HG02973 (cell line): ENCODE measurements at regions not wholly inside any gene's neighbourhood (a gene's known extent, or its start where the extent isn't known, plus 50 kb on each side); places are given as distances from the start of the nearest gene placed in this dataset.

Experiments
- ATAC-seq: cut with Tn5 transposase; IDR thresholded peaks from one replicate; pipeline ENCODE4 v1.9.1; 2021; ENCODE audit warnings: moderate library complexity; ENCODE audit not compliant: unreplicated experiment

DNA sequence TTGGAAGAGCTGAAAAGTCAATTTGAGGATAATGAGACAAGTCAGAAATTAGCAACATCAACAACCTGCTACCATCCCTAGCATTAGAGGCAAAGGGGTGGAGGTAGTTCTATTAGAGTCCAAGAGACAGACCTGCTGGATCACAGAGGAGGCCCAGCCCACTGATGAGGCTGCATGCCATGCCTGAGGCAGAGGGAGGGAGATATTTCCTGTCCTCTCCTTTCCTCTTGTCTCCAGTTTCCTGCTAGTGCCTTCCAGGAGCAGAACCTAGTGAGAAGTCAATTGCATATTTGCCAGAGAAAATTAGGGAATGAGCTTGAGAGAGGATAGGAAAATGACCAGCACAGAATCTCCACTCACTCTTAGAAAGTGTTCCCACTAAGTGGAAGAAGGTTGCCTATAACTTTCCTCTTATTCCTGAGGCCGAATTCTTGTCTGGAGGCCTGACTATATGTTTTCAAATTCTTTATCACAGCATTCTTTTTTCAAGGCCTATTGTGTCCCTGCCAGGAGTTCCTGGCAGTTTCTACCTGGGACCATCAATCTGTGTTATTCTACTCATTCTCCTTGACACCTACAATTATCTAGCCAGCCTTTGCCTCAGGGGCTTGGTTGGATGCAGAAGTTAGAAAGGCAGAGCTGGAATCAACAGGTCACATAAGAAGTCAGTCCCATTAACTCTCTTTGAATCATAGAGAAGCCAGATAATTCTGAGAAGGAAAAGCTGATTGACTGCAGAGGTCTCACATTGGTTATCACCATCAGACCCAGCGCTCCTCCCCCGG, 121.9 kb downstream of the EMP1 start:
- no peak for ATAC-seq

DNA sequence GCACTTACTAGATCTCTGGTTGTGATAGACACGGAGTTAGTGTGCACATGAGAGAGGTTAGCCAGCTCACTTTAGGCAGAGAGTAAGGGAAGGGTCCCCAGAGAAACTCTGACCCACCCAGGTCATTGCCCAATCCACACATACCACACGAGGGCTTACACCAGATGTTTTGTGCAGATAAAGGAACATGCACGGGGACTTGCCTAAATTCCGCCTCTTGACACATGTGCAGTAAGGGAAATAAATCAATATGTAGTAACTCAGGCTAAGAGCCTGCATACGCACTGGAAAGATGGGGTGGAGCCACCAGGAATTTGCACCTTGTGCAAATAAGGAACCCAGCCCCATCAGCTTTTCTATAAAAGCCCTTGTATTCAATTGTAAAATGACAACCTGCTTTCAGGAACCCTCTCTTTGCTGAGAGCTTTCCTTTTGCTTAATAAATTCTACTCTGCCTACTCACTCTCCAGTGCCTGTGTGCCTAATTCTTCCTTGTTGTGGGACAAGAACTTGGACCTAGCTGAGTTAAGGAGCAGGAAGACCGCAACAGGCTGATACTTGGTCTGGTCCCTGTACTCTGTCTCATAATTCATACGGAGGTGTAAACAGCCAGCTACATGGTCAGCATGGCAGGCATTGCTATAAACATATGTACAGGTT, 120.2 kb downstream of the EMP1 start:
- no peak for ATAC-seq

DNA sequence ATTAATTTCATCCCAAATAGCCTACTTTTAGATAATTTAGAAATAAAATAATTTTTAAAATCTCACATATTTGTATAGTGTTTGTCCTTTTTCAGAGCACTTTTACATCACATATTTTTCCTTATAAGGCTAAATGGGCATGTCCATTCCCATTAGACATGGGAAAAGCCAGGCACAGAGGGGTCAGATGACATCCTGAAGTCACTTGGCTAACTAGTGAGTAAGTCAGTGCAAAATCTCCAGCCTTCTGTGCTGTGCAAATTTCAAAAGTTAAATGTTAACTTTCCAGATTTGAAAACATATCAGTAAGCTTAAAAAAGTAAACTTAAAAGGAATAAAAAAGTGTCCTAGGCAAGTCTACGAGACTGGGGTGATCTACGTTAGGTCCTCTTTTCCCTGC, 117.4 kb downstream of the EMP1 start:
- no peak for ATAC-seq

DNA sequence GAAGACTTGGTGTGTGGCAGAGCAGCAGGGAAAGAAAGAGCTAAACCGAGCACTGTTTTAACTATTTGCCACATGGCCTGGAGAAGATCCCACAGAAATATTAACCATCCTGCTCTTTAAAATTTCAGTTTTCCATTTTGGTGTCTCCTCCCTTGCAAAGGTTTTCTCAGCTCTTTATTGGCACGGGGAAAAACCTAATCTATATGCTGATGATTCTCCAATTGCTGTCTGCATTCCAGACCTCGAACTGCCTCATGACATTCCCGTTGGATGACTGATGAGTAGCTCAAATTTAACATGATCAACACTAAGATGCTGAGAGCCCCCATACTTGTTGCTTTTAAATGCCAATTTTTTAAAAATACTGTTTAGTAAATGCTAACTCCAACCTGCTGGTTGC, 115.0 kb downstream of the EMP1 start:
- ATAC-seq = no peak

DNA sequence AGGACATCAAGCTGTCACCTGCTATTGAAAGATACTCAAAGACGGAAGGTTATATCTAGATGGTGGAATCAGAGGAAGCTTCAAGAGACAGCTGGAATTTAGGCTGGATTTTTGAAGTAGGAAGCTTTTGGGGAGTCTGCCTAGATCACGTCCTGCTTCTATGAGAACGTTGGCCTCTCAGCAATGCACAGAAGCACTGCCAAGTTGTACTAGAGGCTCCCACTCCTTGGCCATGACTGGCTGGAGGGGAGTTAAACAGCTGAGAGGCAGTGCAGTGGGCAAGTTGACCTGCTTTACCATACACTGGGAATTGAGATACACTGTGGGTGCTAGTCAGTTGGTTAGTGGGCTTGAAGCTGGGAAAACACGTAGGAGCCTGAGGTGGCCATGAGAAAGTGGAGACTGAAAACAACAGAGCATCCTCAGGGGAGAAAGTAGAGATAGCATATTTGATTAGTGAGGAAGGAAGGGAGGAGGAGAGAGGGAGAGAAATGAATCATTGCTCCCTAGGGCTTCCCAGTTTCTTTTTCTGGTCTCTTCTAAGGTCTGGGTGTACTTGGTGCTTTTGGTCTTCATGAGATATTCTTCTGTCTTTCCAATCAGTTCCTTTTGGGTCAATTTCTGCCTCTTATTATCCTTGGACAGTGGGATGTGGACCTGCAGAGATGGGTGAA, 110.8 kb downstream of the EMP1 start:
- ATAC-seq = no peak

DNA sequence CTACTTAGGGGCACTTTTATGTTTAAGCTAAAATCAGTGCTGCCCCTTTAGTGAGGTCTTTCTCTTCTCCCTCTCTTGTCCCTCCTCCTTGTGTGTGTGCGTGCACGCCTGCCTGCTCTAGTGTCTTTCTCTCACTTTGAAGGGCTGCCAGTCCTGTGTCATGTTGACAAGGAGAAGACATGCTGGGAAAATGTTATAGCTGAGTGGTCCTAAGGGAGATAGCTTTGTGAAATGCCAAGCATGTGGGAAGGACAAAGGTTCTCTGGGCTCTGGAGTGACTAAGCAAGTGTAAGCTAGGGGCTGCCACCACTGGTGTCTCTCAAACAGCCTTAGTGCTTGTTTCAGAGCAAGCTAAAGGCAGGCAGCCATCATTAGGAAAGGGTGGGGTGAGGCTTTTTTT, 108.4 kb downstream of the EMP1 start:
- no peak for ATAC-seq

DNA sequence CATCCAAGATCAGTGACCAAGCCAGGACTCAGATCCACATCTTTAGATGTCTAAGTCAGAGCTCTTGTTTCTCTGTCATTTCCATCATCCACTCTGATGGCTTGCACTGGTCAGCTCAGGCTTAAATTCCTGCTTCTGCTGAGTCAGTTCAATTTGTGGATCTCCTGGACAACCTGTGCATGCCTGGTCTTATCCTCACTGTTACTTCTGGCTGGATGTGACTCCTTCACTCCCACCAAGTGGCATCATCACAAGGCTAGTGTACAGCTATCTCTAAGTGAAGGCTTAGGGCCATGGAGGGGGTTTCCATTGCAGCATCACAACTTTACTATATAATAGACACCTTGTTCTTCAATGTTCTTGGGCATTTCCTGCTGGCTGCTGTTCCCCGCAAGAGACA, 102.9 kb downstream of the EMP1 start:
- ATAC-seq = no peak

DNA sequence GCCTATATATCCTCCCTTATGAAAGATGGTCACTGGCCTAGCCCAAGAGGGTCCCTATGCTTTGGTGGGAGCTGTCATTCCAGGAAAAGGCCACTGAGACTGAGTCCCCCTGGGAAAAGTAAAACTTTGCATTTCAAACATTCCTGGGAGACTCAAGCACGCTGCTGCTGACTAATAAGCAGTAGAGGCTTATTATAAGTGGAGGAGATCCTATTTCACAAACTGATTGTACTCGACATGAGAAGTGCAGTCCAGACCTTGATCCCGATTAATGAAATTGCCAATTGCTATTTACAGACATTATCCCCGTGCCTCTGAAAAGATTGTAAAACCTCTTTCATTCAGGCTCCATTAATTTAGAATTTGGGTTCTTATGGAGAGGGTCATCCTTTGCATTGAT, 96.6 kb downstream of the EMP1 start:
- no peak for ATAC-seq

DNA sequence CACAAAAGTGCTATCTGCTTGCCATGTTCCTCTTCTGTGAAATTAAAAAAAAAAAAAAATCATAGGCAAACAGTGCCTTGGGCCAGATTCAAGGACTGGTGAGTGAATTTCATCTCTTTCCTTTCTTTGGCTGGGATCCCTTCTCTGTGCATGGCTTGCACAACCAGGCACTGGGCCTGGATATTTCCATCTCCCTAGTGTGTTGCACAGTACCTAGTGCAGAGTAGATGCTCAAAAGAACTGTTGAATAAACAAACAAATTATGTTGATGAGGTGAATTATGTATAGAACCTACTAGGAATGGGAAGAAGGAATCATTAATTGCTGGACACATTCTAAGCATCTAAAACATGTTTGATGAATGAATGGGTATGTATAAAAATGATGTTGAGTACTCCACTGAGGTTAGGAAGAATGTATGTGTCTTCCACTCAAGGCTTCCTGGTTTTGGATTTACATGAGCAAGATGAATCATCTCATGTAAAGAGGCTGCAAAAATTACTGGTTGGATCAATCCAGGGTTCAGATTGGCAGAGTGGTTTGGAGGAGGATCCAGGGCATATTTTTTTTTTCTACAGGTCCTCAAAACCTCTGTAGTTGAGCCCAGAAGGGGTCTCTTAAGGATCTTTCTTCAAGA, 93.2 kb downstream of the EMP1 start:
- no peak for ATAC-seq

DNA sequence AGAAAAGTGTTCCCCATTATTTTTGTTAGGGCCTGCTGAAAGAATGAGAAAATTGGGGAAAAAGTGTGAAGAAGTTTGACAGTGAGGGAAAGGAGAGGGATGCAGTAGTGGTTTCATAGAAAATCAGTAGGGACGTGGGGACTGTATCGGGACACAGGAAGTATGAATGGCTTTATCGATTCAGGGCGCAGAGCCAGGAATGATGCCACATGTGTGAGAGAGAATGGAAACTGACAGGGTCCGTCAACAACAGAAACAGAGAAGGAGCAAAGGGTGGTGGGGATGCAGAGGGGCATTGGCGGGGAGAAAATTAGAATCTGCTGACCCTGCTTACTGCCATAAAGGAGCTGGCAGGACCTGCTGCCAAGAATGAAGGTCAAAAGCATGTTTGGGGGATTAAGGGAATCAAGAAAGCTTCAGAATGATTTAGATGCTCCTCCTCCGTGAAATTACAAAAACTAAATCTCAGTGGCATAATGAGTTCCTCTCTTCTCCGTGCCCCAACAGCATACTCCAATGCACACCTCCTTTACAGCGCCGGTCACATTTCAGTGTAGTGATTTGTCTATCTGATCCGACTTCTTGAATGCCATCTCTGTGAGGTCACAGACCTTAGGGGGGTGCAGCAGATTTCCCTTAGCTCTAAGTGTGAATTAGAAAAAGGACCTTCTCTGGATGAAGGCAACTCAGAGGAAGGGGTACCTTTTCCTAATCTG, 92.6 kb downstream of the EMP1 start:
- no peak for ATAC-seq

DNA sequence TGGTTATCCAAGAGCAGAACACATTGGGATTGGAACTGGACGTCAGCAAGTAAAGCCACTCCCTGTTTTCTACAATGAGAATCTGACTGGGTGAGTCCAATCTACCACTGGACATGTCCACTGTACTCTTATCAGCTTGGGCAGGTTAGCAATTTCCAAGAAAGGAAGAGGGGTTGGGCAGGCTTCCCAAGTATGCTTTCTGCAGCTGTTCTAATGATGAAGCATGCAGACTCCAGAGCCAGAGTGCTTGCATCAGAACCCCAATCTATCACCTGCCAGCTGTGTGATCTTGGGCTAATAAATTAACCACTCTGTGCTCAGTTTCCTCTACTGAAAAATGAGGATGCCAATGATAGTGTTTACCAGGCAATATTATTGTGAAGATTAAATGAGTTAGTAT, 92.0 kb downstream of the EMP1 start:
- ATAC-seq = no peak

DNA sequence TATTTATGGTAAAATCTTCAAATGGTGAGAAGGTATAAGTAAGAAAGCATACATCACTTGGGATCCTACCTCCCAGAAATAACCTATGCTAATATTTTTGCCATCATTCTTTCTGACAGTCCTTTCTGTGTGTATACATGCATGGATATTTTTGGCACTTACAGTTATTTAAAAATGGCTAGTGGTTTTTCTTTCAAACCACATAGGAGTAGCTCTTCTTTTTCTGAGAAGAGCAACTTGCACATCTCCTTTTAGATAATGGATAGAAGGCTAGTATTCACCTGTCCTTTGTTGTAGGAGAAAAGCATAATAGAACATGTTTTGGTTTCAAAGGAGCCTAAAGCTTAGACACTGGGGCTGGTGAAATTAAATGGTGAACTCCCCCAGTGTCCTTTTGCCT, 87.3 kb downstream of the EMP1 start:
- no peak for ATAC-seq

DNA sequence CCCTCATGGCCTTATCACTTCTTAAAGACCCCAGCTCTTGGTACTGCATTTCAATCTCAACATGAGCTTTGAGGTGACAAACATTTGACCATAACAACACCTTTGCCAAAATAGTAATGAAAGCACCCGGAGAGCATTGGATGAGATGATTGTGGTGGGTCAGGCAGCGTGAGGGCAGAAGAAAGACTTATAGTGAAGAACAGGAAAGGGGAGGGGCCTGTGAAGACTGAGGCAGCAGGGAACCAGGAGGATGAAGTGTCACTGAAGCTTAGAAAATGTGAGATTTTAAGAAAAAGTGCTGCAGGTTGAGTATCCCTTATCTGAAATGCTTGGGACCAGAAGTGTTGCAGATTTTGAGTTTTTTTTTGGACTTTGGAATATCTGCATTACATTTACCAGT, 86.3 kb downstream of the EMP1 start:
- ATAC-seq = no peak

DNA sequence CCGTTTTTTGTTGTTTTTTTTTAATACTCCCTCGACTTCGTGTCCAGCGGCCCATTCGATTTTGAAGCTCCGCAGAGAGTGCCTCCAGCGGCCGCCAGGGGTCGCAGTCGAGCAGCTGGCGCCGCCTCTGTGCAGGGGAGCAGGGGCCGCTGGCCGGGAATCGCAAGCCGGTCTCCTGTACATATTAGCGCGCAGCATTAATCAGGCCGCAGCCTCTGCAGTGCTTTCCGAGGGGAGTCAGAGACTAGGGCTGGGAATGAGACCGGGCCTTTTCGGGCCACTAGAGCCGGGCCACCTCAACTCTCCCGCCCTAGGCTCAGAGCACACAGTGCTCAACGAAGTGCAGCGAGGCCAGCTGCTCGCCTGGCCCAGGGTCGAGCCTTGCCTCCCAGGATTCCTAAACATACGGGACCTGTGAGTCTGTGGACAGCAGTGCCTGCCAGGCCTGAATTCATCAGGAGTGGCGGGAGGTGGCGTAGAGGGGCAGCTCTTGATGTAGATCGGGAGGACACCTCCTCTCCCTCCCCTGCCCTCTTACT, 81.8 kb downstream of the EMP1 start:
- ATAC-seq = no peak

DNA sequence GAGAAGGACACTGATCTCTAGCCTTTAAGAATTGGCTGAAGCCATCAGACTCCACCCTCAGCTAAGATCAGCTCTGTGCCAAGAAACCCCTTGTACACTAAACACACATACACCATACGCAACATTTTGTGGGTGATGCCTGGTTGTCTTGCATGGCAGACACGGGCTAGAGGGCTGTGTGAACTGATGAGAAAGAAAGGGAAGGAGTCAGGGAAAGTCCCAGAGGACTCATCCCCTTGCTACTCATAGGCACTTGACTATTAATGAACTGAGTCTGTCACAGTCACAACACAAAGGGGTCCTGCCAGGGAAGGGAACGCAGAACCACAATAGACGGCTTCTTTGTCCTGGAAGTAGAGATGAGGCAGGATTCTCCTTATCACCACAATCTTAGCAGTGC, 80.8 kb downstream of the EMP1 start:
- no peak for ATAC-seq

DNA sequence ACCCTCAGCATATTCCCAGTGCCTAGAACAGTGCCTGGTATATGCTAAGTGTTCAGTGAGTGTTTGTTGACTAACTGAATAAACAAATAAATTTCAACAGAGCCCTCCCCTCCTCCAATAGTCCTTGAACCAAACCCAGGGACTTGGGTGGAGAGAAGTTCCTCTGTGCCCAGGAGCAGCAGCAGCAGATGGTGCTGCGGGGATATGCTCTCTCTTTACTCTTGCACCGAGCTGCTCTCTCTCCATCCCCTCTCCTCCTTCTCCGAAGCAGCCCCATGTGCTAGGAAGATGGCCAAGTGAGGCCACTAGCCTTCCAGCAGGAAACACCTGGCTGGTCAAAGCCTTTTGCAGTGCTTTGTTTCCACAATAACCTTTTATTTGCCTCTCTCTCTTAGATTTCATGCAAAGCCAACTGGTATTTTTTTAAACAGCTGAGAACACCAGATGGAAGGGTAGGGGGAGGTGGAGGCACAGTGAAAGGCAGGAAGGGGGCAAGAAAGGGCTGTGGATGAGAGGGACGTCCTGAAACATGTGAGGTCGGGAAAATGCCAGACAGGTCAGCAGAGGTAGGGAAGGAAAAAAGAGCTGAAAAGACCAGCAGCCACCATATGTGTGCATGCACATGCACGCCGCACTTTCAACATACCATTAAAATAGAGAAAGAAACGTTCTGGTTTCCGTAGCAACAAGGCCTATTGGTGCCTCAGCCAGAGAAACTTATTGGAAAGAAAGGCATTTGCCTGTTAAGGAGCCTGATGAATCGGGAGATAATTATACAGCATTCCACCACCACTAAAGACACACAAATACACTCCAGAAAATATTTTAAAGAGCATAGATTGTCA, 78.9 kb downstream of the EMP1 start:
- ATAC-seq = no peak

DNA sequence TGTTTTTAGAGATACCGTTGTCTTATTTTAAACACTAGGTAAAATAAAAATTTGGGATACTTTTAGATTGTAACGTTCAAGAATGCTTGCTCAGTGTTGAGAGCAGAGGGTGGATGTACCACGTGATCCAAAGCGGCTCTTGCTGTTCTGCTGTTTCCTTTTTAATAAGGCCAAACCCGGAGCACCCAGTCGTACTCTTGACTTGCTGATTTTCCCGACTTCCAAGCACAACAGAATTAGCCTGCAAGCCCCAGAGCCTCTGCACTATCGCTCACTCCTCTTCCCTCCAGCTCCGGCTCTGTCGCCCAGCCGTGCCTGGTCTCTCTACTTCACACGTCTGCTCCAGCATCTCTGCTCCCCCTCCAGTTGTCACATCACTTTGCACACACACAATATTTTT, 77.3 kb downstream of the EMP1 start:
- no peak for ATAC-seq

DNA sequence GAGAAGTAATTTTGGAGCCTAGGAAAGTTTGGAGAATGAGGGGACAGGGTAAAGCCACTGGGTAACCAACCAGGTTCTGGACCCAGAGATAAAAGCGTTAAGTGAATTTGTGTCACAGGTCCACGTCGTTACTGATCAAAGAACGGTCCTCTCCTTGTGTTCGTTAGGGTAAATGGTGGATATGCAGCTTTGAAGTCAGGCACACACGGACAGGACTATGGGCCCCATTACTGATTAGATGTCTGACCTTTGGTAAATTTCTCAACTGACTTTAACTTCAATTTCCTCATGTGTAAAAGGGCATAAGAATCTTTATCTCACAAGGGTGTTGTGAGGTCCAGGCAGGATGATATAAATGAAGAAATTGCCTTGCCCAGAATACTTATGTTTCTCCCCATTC, 76.6 kb downstream of the EMP1 start:
- no peak for ATAC-seq

DNA sequence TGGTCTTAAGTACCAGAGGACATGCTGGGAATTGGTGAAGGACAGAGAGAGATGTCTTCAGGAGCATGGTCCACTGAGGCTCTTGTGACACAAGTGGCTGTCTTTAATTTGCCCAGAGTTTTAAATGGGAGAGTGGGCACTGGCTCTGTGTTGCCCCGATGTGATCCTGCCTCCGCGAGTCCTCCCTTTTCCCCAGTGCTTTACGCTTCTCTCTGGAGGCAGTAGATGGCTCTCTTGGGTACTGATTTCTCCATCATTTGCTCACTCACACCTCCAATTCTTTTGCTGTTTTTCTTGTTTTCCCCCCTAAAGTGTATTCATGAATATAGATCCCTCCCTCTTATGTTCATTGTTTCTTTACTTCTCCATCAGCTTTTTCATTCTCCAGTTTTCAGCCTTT, 74.3 kb downstream of the EMP1 start:
- no peak for ATAC-seq
